WI38 (cell line): ENCODE measurements at regions not wholly inside any gene's neighbourhood (a gene's known extent, or its start where the extent isn't known, plus 50 kb on each side); places are given as distances from the start of the nearest gene placed in this dataset.

Experiments
- H3K4me3 ChIP-seq: 2 replicates; pipeline ENCODE4 v1.5.1; 2011; ENCODE audit warnings: low read depth, mild to moderate bottlenecking, control low read depth, low read length
- CTCF ChIP-seq: IDR thresholded peaks from 2 replicates; pipeline ENCODE4 v1.5.1; 2012; ENCODE audit warnings: low read depth, mild to moderate bottlenecking, control low read depth, low read length

- TF ChIP-seq CTCF, result no peak
- no peak overlapping the region for H3K4me3 ChIP-seq
These were observed 601.4 kb upstream of the CA10 start for GRCh38 chr17:52759864-52760263.

- H3K4me3 ChIP-seq, result no peak overlapping the region
- TF ChIP-seq CTCF, result no peak
These were observed 600.0 kb upstream of the CA10 start for GRCh38 chr17:52758481-52758880.

GRCh38 chr17:52756746-52757145 lies 598.2 kb upstream of the CA10 start:
- TF ChIP-seq CTCF, result no peak

GRCh38 chr17:52754838-52755237 lies 596.3 kb upstream of the CA10 start:
- H3K4me3 ChIP-seq, result no peak overlapping the region
- TF ChIP-seq CTCF, result no peak

More at GRCh38 chr17:52756746-52757145, 598.2 kb upstream of the CA10 start:
- H3K4me3 ChIP-seq, result no peak overlapping the region

- no peak for TF ChIP-seq CTCF
- H3K4me3 ChIP-seq, result no peak overlapping the region
These were observed 592.5 kb upstream of the CA10 start for GRCh38 chr17:52751051-52751450.

GRCh38 chr17:52744179-52744578 lies 585.7 kb upstream of the CA10 start:
- H3K4me3 ChIP-seq, result no peak overlapping the region
- TF ChIP-seq CTCF, result no peak

GRCh38 chr17:52740006-52740405 lies 581.5 kb upstream of the CA10 start:
- TF ChIP-seq CTCF, result no peak
- H3K4me3 ChIP-seq, result no peak overlapping the region
